ENCODE measurements at regions not wholly inside any gene's neighbourhood (a gene's known extent, or its start where the extent isn't known, plus 50 kb on each side); places are given as distances from the start of the nearest gene placed in this dataset.

GRCh38 chr16:5461141-5461540, 363.5 kb upstream of the EEF2KMT start:
- Histone ChIP-seq H3K27ac (ENCODE audit: poor library complexity, severe bottlenecking) (no peak overlapping the region), H3K9me3 (ENCODE audit: severe bottlenecking) (no peaks in the 10 kb centered on the region), H3K4me3 (ENCODE audit: severe bottlenecking) (no peak overlapping the region), H3K36me3 (ENCODE audit: low read depth) (no peaks in the 10 kb centered on the region), H3K4me1 (ENCODE audit: insufficient read depth, poor library complexity, severe bottlenecking) (no peaks in the 10 kb centered on the region), H3K27me3 (ENCODE audit: insufficient read depth, poor library complexity, severe bottlenecking) (no peaks in the 10 kb centered on the region)
- TF ChIP-seq CTCF (IDR thresholded peaks at IDR 0.05; ENCODE audit: poor library complexity, severe bottlenecking): no peak
- ATAC-seq (ENCODE audit: low read depth) (no peak), DNase-seq (ENCODE audit: low spot score) (no peak)

DNA sequence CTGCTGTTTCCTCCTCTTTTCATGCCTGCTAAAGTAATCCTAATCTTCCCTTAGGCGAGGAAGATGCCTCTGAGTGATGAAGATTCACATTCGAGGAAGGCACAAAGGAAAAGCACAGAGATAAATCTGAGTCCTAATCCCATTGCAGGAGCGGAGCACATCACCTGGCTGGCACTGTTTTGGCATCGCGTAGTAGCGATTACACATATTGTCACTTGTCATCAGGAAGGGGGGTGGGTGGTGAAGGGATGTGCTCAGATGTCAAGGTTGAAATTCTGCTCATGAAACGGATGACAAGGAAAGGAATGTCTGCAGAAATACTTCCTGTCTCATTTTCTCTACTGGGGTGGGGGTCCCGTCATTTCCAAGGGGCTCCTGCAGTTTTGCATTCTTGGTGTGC, 363.1 kb upstream of the EEF2KMT start:
- no peaks in the 10 kb centered on the region for H3K27me3 ChIP-seq (ENCODE audit: insufficient read depth, poor library complexity, severe bottlenecking)
- TF ChIP-seq CTCF (IDR thresholded peaks at IDR 0.05; ENCODE audit: poor library complexity, severe bottlenecking): no peak
- DNase-seq (ENCODE audit: low spot score) (no peak), ATAC-seq (ENCODE audit: low read depth) (no peak)
- no peaks in the 10 kb centered on the region for H3K4me1 ChIP-seq (ENCODE audit: insufficient read depth, poor library complexity, severe bottlenecking)
- H3K9me3 ChIP-seq (ENCODE audit: severe bottlenecking): no peaks in the 10 kb centered on the region
- H3K27ac ChIP-seq (ENCODE audit: poor library complexity, severe bottlenecking): no peak overlapping the region
- no peaks in the 10 kb centered on the region for H3K36me3 ChIP-seq (ENCODE audit: low read depth)
- no peak overlapping the region for H3K4me3 ChIP-seq (ENCODE audit: severe bottlenecking)

DNA sequence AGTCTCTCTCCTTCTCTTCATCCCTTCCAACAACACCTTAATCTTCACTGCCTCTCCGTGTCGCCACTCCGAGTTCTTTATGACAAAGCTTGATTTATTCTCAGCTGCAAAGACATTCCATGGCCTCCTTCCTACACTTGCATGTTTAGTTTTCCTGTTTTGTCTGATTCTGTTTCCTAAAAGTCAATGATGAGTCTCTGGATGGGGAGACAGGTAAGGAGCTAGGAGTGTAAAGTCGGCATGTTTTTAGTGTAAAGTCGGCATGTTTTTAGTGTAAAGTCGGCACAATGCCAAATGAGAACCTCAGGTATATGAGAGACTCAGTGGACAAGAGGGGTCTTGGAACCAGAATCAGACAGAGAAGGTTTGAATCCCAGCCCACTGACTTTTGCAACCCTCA, 362.3 kb upstream of the EEF2KMT start:
- Histone ChIP-seq H3K4me3 (ENCODE audit: severe bottlenecking) (no peak overlapping the region), H3K9me3 (ENCODE audit: severe bottlenecking) (no peaks in the 10 kb centered on the region), H3K27me3 (ENCODE audit: insufficient read depth, poor library complexity, severe bottlenecking) (no peaks in the 10 kb centered on the region), H3K4me1 (ENCODE audit: insufficient read depth, poor library complexity, severe bottlenecking) (no peaks in the 10 kb centered on the region), H3K27ac (ENCODE audit: poor library complexity, severe bottlenecking) (no peak overlapping the region), H3K36me3 (ENCODE audit: low read depth) (no peaks in the 10 kb centered on the region)
- no peak for TF ChIP-seq CTCF (IDR thresholded peaks at IDR 0.05; ENCODE audit: poor library complexity, severe bottlenecking)
- ATAC-seq (ENCODE audit: low read depth) (no peak), DNase-seq (ENCODE audit: low spot score) (no peak)

GRCh38 chr16:5455110-5455509, 357.5 kb upstream of the EEF2KMT start:
- DNase-seq (ENCODE audit: low spot score) (no peak), ATAC-seq (ENCODE audit: low read depth) (no peak)
- TF ChIP-seq CTCF (IDR thresholded peaks at IDR 0.05; ENCODE audit: poor library complexity, severe bottlenecking): no peak
- Histone ChIP-seq H3K4me1 (ENCODE audit: insufficient read depth, poor library complexity, severe bottlenecking) (no peaks in the 10 kb centered on the region), H3K9me3 (ENCODE audit: severe bottlenecking) (no peaks in the 10 kb centered on the region), H3K27me3 (ENCODE audit: insufficient read depth, poor library complexity, severe bottlenecking) (no peaks in the 10 kb centered on the region), H3K27ac (ENCODE audit: poor library complexity, severe bottlenecking) (no peak overlapping the region), H3K36me3 (ENCODE audit: low read depth) (no peaks in the 10 kb centered on the region), H3K4me3 (ENCODE audit: severe bottlenecking) (no peak overlapping the region)

GRCh38 chr16:5454349-5454748, 356.8 kb upstream of the EEF2KMT start:
- Histone ChIP-seq H3K4me1 (ENCODE audit: insufficient read depth, poor library complexity, severe bottlenecking) (no peaks in the 10 kb centered on the region), H3K4me3 (ENCODE audit: severe bottlenecking) (no peak overlapping the region), H3K36me3 (ENCODE audit: low read depth) (no peaks in the 10 kb centered on the region), H3K27me3 (ENCODE audit: insufficient read depth, poor library complexity, severe bottlenecking) (no peaks in the 10 kb centered on the region), H3K27ac (ENCODE audit: poor library complexity, severe bottlenecking) (no peak overlapping the region), H3K9me3 (ENCODE audit: severe bottlenecking) (no peaks in the 10 kb centered on the region)
- TF ChIP-seq CTCF (IDR thresholded peaks at IDR 0.05; ENCODE audit: poor library complexity, severe bottlenecking): no peak
- no peak for DNase-seq (ENCODE audit: low spot score)
- ATAC-seq (ENCODE audit: low read depth): no peak
